RWPE2 (cell line): ENCODE measurements at regions not wholly inside any gene's neighbourhood (a gene's known extent, or its start where the extent isn't known, plus 50 kb on each side); places are given as distances from the start of the nearest gene placed in this dataset.
A peak's percentile ranks its signal among the peaks of the same experiment; 100 is the strongest.

Experiments
- ATAC-seq: fragments of 200-7000 bp; cut with Tn5 transposase; 3 replicates; pipeline ENCODE4 v1.9.1; 2021; ENCODE audit warnings: low read depth
- DNase-seq: peaks from one replicate; pipeline ENCODE4 v3.0.0-alpha.2; 2020; ENCODE audit warnings: low spot score
- H3K27ac ChIP-seq: fragments of 450-650 bp; 2 replicates; pipeline ENCODE4 v1.5.1; 2017; ENCODE audit warnings: mild to moderate bottlenecking; ENCODE audit not compliant: poor library complexity, severe bottlenecking
- H3K27me3 ChIP-seq: fragments of 250-450 bp; sonication (Bioruptor Pico); 2 replicates; pipeline ENCODE4 v1.5.1; 2021; ENCODE audit warnings: mild to moderate bottlenecking, moderate library complexity; ENCODE audit not compliant: insufficient read depth, poor library complexity, severe bottlenecking
- H3K36me3 ChIP-seq: fragments of 250-450 bp; sonication (Bioruptor Pico); 2 replicates; pipeline ENCODE4 v1.5.1; 2020; ENCODE audit warnings: low read depth, mild to moderate bottlenecking, moderate library complexity
- H3K4me1 ChIP-seq: fragments of 250-450 bp; sonication (Bioruptor Pico); 2 replicates; pipeline ENCODE4 v1.5.1; 2021; ENCODE audit warnings: mild to moderate bottlenecking, moderate library complexity; ENCODE audit not compliant: insufficient read depth, poor library complexity, severe bottlenecking
- H3K4me3 ChIP-seq: fragments of 250-450 bp; sonication (Bioruptor Pico); 2 replicates; pipeline ENCODE4 v1.5.1; 2021; ENCODE audit warnings: mild to moderate bottlenecking, moderate library complexity; ENCODE audit not compliant: severe bottlenecking
- H3K9me3 ChIP-seq: fragments of 250-450 bp; sonication (Bioruptor Pico); 2 replicates; pipeline ENCODE4 v1.5.1; 2021; ENCODE audit warnings: mild to moderate bottlenecking, moderate library complexity; ENCODE audit not compliant: severe bottlenecking
- TF ChIP-seq, protein P1 (sequence below): fragments of 450-650 bp; IDR thresholded peaks from one replicate; pipeline ENCODE4 v1.5.1; 2017; ENCODE audit warnings: mild to moderate bottlenecking, moderate library complexity; ENCODE audit not compliant: poor library complexity, severe bottlenecking

DNA sequence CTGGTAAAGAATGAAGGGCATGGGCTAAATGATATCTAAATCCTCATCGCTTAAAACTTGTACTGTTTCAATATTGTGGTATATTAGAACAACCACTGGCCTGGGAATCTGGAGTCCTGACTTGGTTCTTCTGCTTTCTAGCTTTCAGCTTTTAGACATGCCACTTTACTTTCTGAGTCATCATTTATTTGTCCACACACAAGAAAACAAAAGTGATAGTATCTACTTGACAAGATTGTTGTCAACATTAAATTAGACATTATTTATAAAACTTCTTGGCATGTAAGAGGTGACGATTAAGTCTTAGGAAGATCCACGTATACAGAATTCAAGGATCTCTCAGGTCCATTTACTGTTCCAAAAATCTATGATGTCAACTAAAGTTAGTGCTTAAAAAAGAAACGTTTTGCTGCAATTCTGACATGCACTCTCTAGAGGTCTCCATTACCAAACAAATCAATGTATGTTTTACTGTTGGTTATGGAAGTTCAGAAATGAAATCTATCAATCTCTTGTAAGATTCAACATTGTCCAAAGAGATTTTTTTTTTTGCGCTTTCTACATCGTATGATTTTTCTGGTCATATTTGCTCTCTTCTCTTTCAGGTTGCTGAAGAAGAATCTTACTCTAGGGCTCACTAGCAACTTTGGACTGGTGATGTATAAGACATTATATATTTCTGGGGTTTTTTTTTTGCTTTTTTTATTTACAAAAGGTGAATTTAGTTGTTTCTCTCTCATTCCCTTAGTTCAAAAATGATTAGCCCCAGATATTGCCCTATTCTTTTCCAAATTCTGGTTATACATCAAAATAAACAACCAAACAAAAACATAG is 53.6 kb upstream of the DYNC1I1 start:
- H3K27me3 ChIP-seq = no peaks in the 10 kb centered on the region
- no peaks in the 10 kb centered on the region for H3K9me3 ChIP-seq
- TF ChIP-seq, protein P1, sequence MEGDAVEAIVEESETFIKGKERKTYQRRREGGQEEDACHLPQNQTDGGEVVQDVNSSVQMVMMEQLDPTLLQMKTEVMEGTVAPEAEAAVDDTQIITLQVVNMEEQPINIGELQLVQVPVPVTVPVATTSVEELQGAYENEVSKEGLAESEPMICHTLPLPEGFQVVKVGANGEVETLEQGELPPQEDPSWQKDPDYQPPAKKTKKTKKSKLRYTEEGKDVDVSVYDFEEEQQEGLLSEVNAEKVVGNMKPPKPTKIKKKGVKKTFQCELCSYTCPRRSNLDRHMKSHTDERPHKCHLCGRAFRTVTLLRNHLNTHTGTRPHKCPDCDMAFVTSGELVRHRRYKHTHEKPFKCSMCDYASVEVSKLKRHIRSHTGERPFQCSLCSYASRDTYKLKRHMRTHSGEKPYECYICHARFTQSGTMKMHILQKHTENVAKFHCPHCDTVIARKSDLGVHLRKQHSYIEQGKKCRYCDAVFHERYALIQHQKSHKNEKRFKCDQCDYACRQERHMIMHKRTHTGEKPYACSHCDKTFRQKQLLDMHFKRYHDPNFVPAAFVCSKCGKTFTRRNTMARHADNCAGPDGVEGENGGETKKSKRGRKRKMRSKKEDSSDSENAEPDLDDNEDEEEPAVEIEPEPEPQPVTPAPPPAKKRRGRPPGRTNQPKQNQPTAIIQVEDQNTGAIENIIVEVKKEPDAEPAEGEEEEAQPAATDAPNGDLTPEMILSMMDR = peak; percentile 62
- no peaks in the 10 kb centered on the region for H3K36me3 ChIP-seq
- H3K27ac ChIP-seq = no peak overlapping the region
- H3K4me1 ChIP-seq = no peaks in the 10 kb centered on the region
- ATAC-seq = peak; percentile 40; the same call in 1 of the 3 replicates
- no peak overlapping the region for H3K4me3 ChIP-seq
- DNase-seq = no peak

DNA sequence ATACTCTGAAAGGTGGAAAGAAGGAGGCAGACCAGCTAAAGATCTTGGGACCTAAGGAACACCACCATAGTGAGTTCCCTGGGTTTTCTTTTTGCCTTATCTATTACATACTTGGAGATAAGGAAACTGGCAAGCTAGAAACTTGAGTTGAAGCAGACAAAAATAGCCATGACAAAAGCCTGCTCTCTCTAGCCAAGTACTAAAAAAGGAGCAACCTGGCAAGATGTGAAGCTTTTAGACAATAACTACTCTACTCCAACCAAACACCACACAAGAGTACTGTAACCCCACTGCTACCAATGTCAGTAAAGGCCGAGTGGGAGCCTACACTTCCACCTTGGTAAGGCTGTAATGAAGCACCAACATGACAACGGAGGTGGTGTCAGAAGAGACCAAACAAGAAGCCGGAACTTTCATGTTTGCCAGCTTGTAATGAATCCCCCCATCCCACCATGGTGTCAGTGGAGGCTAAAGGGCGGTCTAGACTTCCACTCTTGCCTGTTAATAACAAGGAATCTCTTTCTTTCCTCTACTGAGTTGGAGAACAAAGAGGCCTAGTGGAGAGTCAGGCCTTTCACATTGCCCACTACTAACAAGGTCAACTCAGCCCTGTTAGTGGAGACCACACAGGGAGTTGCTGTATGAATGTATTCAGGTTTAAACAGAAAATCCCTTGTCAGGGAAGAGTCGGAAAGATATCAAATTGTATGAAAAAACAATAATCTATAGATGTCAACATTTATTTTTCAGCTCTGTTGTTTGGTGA is 55.8 kb upstream of the DYNC1I1 start:
- no peak for DNase-seq
- ATAC-seq = no peak
- TF ChIP-seq, protein P1 = no peak
- Histone ChIP-seq H3K36me3 (no peaks in the 10 kb centered on the region), H3K27me3 (peaks cover 10% of the 10 kb centered on the region), H3K9me3 (no peaks in the 10 kb centered on the region), H3K27ac (no peak overlapping the region), H3K4me1 (no peaks in the 10 kb centered on the region), H3K4me3 (no peak overlapping the region)

DNA sequence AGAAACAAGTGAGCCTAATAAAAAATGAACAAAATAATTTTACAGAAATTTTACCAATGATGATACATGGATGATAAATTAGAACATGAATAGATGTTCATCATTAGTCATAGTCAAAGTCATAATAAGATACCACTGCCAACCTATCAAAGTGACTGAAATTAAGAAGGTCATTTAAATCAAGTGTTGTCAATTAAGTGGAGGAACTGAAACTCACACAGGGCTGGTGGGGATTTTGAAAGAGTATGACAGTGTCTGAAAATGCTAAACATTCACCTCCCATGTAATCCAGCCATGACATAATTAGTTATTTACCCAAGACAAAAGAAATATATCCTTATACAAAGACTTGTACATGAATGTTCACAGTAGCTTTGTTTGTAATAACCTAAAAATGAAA is 57.1 kb upstream of the DYNC1I1 start:
- ATAC-seq (no peak), DNase-seq (no peak)
- Histone ChIP-seq H3K9me3 (no peaks in the 10 kb centered on the region), H3K27me3 (peaks cover 10% of the 10 kb centered on the region), H3K27ac (no peak overlapping the region), H3K4me3 (no peak overlapping the region), H3K4me1 (no peaks in the 10 kb centered on the region), H3K36me3 (no peaks in the 10 kb centered on the region)
- TF ChIP-seq, protein P1 = no peak

DNA sequence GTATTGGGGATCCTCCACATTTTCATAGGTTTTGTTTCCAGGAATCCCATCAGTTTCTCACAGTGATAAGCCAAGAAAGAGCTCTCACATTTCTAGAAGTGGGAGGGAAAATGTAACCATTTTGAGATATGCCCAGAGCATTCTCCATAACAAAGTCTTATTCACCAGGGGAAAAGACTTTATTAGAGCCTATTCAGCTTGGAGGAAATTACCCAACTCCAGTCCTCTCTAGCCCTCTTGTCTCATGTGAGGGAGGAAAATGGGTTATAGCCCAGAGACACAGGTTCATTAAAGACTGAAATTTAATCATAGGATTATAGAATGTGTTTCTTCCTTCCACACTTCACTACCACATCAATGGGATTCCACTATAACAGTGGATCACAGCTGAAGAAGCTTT is 61.6 kb upstream of the DYNC1I1 start:
- Histone ChIP-seq H3K9me3 (no peaks in the 10 kb centered on the region), H3K36me3 (no peaks in the 10 kb centered on the region), H3K27me3 (peaks cover 10% of the 10 kb centered on the region), H3K27ac (no peak overlapping the region), H3K4me3 (no peak overlapping the region), H3K4me1 (no peaks in the 10 kb centered on the region)
- DNase-seq (no peak), ATAC-seq (no peak)
- TF ChIP-seq, protein P1 = no peak
